NCI-H1048 (cell line): ENCODE measurements at regions not wholly inside any gene's neighbourhood (a gene's known extent, or its start where the extent isn't known, plus 50 kb on each side); places are given as distances from the start of the nearest gene placed in this dataset.
"Not testable (repeated sequence)": the region's sequence is repeated elsewhere in the genome, so short reads cannot be mapped to it uniquely, and the experiment has no call there.

ENCODE experiments used
- DNase-seq: peaks from one replicate; lab custom pipeline; 2025; lab: John Stamatoyannopoulos, UW

GRCh38 chr5:54821445-54822323 lies 163.7 kb downstream of the ESM1 start:
- DNase-seq, result no peak

GRCh38 chr5:54820346-54821134 lies 164.9 kb downstream of the ESM1 start:
- DNase-seq, result no peak

GRCh38 chr5:54807421-54807820 lies 178.0 kb downstream of the ESM1 start:
- no peak for DNase-seq

- no peak for DNase-seq
These were observed 180.9 kb downstream of the ESM1 start for GRCh38 chr5:54804521-54804920.

GRCh38 chr5:54804086-54804485 lies 181.3 kb downstream of the ESM1 start:
- DNase-seq, result no peak

GRCh38 chr5:54803471-54804011 lies 181.9 kb downstream of the ESM1 start:
- no peak for DNase-seq

GRCh38 chr5:54799645-54800044 lies 185.7 kb downstream of the ESM1 start:
- no peak for DNase-seq

GRCh38 chr5:54795777-54796176 lies 189.6 kb downstream of the ESM1 start:
- no peak for DNase-seq

- no peak for DNase-seq
These were observed 190.1 kb downstream of the ESM1 start for GRCh38 chr5:54795284-54795683.

- no peak for DNase-seq
These were observed 191.0 kb downstream of the ESM1 start for GRCh38 chr5:54794135-54794975.

GRCh38 chr5:54793468-54794134 lies 191.8 kb downstream of the ESM1 start:
- no peak for DNase-seq

- no peak for DNase-seq
These were observed 192.6 kb downstream of the ESM1 start for GRCh38 chr5:54792611-54793404.

- not testable (repeated sequence) for DNase-seq
These were observed 197.5 kb downstream of the ESM1 start for GRCh38 chr5:54787910-54788309.

GRCh38 chr5:54785729-54786591 lies 199.4 kb downstream of the ESM1 start:
- no peak for DNase-seq

GRCh38 chr5:54778783-54779182 lies 206.6 kb downstream of the ESM1 start:
- no peak for DNase-seq

- DNase-seq, result no peak
These were observed 209.7 kb downstream of the ESM1 start for GRCh38 chr5:54775645-54776044.

- DNase-seq, result no peak
These were observed 210.9 kb downstream of the ESM1 start for GRCh38 chr5:54774281-54775170.

GRCh38 chr5:54772684-54773083 lies 212.7 kb downstream of the ESM1 start:
- DNase-seq, result no peak

GRCh38 chr5:54772231-54772630 lies 213.2 kb downstream of the ESM1 start:
- DNase-seq, result no peak
